Endothelial cell (in vitro differentiated cells): ENCODE measurements at regions not wholly inside any gene's neighbourhood (a gene's known extent, or its start where the extent isn't known, plus 50 kb on each side); places are given as distances from the start of the nearest gene placed in this dataset.

Experiments used
- DNase-seq: peaks from one replicate; pipeline ENCODE4 v3.0.0; 2021; ENCODE audit warnings: low spot score
- H3K27ac Mint-ChIP-seq: one replicate; pipeline ENCODE4 v1.8.0; 2021; ENCODE audit warnings: mixed read lengths, inconsistent platforms; ENCODE audit not compliant: unreplicated experiment
- H3K27me3 Mint-ChIP-seq: one replicate; pipeline ENCODE4 v1.8.0; 2021; ENCODE audit warnings: mild to moderate bottlenecking, moderate library complexity, mixed read lengths, inconsistent platforms; ENCODE audit not compliant: unreplicated experiment
- H3K36me3 Mint-ChIP-seq: one replicate; pipeline ENCODE4 v1.8.0; 2021; ENCODE audit warnings: mild to moderate bottlenecking, low read depth, mixed read lengths, inconsistent platforms; ENCODE audit not compliant: unreplicated experiment
- H3K4me1 Mint-ChIP-seq: one replicate; pipeline ENCODE4 v1.8.0; 2021; ENCODE audit warnings: mild to moderate bottlenecking, mixed read lengths, inconsistent platforms; ENCODE audit not compliant: unreplicated experiment
- H3K4me3 Mint-ChIP-seq: one replicate; pipeline ENCODE4 v1.8.0; 2021; ENCODE audit warnings: mild to moderate bottlenecking, mixed read lengths, inconsistent platforms; ENCODE audit not compliant: unreplicated experiment
- H3K9me3 Mint-ChIP-seq: one replicate; pipeline ENCODE4 v1.8.0; 2021; ENCODE audit warnings: mixed read lengths, inconsistent platforms; ENCODE audit not compliant: unreplicated experiment
- TF ChIP-seq, protein P1 (sequence below): fragments of 200-600 bp; sonication (generic); IDR thresholded peaks from one replicate; pipeline ENCODE4 v1.5.0; 2021; ENCODE audit warnings: antibody characterized with exemption; ENCODE audit not compliant: unreplicated experiment

- H3K27ac Mint-ChIP-seq = no peak overlapping the region
These were observed 332.0 kb downstream of the GRXCR1 start for GRCh38 chr4:43224559-43224958.

DNA sequence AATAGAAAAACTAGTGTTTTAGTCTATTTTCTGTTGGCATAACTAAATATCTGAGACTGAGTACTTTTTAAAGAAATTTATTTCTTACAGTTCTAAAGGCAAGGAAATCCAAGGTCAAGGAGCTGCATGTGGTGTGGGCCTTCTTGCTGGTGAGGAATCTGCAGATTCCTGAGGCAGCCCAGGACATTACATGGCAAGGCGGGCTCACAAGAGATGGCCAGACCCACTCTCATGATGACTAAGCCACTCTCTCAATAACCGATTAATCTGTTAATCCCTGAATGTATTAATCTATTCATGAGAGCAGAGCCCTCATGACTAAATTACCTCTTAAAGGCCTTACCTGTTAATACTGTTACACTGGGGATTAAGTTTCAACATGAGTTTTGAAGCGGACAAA lies 340.8 kb downstream of the GRXCR1 start:
- Mint-ChIP-seq H3K4me1 (no peaks in the 10 kb centered on the region), H3K27ac (no peak overlapping the region), H3K27me3 (no peaks in the 10 kb centered on the region), H3K36me3 (no peaks in the 10 kb centered on the region), H3K9me3 (no peaks in the 10 kb centered on the region), H3K4me3 (no peak overlapping the region)
- TF ChIP-seq, protein P1, sequence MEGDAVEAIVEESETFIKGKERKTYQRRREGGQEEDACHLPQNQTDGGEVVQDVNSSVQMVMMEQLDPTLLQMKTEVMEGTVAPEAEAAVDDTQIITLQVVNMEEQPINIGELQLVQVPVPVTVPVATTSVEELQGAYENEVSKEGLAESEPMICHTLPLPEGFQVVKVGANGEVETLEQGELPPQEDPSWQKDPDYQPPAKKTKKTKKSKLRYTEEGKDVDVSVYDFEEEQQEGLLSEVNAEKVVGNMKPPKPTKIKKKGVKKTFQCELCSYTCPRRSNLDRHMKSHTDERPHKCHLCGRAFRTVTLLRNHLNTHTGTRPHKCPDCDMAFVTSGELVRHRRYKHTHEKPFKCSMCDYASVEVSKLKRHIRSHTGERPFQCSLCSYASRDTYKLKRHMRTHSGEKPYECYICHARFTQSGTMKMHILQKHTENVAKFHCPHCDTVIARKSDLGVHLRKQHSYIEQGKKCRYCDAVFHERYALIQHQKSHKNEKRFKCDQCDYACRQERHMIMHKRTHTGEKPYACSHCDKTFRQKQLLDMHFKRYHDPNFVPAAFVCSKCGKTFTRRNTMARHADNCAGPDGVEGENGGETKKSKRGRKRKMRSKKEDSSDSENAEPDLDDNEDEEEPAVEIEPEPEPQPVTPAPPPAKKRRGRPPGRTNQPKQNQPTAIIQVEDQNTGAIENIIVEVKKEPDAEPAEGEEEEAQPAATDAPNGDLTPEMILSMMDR = no peak
- DNase-seq = no peak

More at GRCh38 chr4:43224559-43224958, 332.0 kb downstream of the GRXCR1 start:
- TF ChIP-seq, protein P1 = no peak
- Mint-ChIP-seq H3K27me3 (no peaks in the 10 kb centered on the region), H3K9me3 (no peaks in the 10 kb centered on the region), H3K36me3 (no peaks in the 10 kb centered on the region), H3K4me1 (no peaks in the 10 kb centered on the region), H3K4me3 (no peak overlapping the region)
- no peak for DNase-seq

DNA sequence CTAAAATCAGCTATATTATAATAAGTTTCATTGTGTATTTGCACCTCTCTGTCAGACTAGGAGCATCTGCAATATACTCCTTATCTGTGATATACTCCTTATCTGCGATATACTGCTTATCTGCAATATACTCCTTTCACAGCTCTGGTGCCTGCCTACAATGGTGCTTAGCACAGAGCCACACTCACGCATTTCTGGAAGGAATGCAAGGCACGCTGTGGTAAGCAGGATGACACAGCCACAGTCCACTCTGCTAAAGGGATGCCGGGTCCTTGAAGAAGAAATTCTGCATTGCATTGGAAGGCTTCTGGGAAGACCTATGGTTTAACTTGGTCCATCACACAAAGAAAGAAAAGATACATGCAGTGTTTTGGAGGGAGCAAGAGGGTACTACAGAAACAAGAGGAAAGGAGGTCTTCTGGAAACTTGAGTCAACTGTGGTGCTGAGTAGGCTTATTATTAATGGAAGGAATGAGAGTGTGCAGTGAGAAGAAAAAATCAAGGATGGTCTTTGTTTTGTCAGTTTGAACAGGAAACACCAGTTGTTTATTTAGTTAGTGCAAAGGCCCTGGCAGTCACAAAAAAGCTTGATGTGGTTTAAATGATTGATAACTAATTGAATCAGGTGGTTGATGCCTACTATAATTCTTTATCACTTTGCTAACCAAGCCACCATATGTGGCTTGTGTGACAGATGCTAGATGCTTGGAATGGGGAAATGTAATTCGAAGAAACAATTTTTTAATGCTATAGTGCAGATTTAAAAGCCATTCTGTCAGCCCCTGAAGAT lies 342.3 kb downstream of the GRXCR1 start:
- no peaks in the 10 kb centered on the region for H3K36me3 Mint-ChIP-seq
- H3K9me3 Mint-ChIP-seq = no peaks in the 10 kb centered on the region
- H3K27me3 Mint-ChIP-seq = no peaks in the 10 kb centered on the region
- no peak for DNase-seq
- no peaks in the 10 kb centered on the region for H3K4me1 Mint-ChIP-seq
- no peak overlapping the region for H3K4me3 Mint-ChIP-seq
- TF ChIP-seq, protein P1 = no peak
- no peak overlapping the region for H3K27ac Mint-ChIP-seq

DNA sequence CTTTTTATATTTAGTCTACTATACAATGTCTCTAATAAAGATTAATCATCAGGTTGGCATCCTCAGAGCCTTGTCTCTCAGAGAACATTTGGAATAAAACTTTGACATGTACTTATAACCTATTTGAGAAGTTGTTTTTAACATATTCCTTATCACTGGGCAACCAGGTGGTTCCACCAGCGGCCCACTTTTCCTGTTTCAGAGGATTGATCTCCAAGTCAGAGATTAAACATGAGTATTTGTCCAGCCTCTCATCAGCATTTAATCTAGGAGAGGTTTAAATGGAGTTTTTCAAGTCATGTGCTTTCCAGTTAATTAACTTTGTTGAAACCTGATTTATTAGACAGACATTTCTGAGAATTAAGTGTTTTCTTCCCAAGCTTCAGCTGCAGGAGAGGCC lies 345.5 kb downstream of the GRXCR1 start:
- DNase-seq = no peak
- Mint-ChIP-seq H3K9me3 (no peaks in the 10 kb centered on the region), H3K4me3 (no peak overlapping the region), H3K36me3 (no peaks in the 10 kb centered on the region), H3K27ac (no peak overlapping the region), H3K27me3 (no peaks in the 10 kb centered on the region), H3K4me1 (no peaks in the 10 kb centered on the region)
- TF ChIP-seq, protein P1 = no peak

- no peak for DNase-seq
- no peaks in the 10 kb centered on the region for H3K27me3 Mint-ChIP-seq
- no peak overlapping the region for H3K4me3 Mint-ChIP-seq
- H3K27ac Mint-ChIP-seq = no peak overlapping the region
- TF ChIP-seq, protein P1 = no peak
- H3K36me3 Mint-ChIP-seq = no peaks in the 10 kb centered on the region
- H3K4me1 Mint-ChIP-seq = no peaks in the 10 kb centered on the region
- H3K9me3 Mint-ChIP-seq = no peaks in the 10 kb centered on the region
These were observed 346.1 kb downstream of the GRXCR1 start for GRCh38 chr4:43238585-43238984.
